HG03175 (cell line): ENCODE measurements at regions not wholly inside any gene's neighbourhood (a gene's known extent, or its start where the extent isn't known, plus 50 kb on each side); places are given as distances from the start of the nearest gene placed in this dataset.

Experiments used
- ATAC-seq: cut with Tn5 transposase; IDR thresholded peaks from one replicate; pipeline ENCODE4 v1.9.1; 2021; ENCODE audit warnings: mild to moderate bottlenecking, moderate library complexity; ENCODE audit not compliant: unreplicated experiment

DNA sequence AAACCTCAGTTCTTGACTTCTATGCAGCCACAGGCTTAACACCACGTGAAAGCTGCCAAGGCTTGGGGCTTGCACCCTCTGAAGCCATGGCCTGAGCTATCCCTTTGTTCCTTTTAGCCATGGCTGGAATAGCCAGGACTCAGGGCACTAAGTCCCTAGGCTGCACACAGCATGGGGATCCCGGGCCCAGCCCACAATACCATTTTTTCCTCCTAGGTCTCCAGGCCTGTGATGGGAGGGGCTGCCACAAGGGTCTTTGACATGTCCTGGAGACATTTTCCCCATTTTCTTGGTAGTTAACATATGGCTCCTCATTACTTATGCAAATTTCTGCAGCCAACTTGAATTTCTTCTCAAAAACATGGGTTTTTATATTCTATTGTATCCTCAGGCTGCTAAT is 619.1 kb downstream of the NYAP2 start:
- no peak for ATAC-seq

GRCh38 chr2:226017537-226017936 is 618.0 kb downstream of the NYAP2 start:
- ATAC-seq = no peak

- ATAC-seq = no peak
Measured at GRCh38 chr2:226017107-226017506, 617.6 kb downstream of the NYAP2 start.

DNA sequence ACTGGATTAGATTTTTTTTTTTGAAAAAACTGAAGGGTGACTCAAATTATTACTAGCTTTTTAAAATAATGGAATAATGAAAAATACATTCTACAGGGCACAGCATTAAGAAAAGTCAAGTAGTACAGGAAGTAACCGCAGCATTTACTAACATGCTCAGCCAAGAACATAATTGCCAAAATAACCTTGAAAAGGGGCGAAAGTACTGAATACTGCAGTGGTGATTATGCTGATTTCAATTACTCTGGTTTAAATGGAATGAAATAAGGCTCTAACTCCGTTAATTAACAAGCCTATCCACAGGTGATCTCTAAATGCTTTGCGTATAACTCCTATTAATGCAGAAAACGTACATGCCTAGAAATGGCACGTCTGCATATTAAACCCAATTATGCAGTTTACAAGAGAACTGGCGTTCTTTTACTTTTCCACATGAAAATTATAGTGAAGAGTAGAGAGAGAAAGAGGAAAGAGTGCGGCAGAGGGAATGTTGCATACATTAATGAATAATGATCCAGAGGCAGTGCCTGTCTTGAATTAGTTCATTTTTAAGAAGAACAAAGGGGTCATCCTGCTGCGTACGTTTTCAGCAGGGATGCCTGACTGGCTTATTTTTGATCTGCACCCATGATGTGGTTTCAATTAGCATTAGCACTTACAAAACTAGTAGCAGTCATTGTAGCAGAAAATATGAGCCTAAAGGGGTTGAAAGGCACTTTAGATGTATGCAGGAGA is 612.4 kb downstream of the NYAP2 start:
- ATAC-seq = no peak

DNA sequence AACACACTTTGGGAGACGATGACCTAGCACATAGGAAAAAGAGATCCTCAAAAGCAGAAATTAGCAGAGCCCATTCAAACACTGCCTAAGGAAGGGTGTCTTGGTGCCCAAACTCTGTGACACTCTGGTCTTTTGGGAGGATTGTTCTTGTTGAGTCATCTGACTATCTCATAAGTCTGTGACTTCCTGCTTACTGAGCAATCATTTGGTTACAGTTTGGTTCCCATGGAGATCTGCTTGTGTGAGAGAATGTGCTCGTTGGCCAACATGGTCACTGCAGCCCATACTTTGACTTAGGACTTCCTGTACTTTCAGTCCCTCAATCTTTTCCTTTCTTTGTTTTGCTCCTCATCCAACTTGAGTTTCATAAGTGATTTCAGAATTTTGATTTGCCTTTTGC is 602.9 kb downstream of the NYAP2 start:
- peak; percentile 63 for ATAC-seq

DNA sequence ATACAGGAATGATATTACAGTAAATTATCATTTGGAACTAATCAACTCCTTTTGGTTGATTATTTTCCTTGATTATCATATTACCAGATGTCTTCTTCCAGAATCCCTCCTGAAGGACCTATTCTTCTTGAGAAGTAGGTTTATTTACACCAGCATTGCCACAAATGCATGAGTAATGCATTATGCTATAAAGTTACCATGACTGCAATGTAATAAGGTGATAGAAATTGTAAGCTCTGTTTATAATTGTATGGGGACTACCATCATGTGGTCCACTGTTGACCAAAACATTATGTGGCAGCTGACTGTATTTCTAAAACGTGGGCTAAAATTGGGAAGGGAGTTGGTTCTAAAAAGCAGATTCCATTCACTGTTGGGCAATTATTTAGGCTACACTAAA is 602.2 kb downstream of the NYAP2 start:
- no peak for ATAC-seq

GRCh38 chr2:225999692-226000091 is 600.2 kb downstream of the NYAP2 start:
- no peak for ATAC-seq

DNA sequence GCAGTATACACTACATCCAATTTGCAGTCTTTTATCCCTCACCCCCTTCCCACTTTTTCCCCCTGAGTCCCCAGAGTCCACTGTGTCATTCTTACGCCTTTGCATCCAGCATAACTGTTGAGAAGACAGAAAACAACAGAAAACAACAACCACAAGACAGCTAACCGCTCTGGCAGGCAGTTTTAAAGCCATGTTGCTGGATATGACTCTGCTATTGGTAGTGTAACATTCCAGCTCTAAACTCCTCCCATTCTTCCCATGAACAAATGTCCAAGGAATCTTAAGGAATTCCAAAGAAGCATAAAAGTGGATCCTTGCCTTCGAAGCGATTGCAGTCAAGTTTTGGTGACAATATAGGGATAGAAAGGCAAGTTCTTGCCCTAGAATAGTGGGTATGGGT is 599.1 kb downstream of the NYAP2 start:
- ATAC-seq = no peak

DNA sequence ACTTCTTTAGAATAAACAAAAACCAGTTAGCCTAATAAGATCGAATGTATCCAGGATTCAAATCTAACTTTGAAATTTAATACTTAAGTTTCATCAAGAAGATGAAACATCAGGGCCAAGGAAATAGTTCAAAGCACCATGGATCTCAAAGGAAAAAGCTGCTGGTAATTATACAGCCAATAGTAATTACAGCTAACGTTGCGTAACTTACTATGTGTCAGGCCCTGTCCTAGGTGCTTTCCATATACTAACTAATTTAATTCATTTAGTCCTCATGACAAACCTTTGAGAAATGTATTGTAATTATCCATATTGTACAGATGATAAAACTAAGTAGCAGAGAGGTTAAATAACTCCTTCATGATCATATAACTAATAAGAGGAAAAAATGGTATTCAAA is 598.6 kb downstream of the NYAP2 start:
- ATAC-seq = no peak

- no peak for ATAC-seq
Measured at GRCh38 chr2:225996462-225996828, 596.9 kb downstream of the NYAP2 start.

- no peak for ATAC-seq
Measured at GRCh38 chr2:225995796-225996461, 596.4 kb downstream of the NYAP2 start.

- ATAC-seq = no peak
Measured at GRCh38 chr2:225994748-225995405, 595.4 kb downstream of the NYAP2 start.

GRCh38 chr2:225993430-225993829 is 593.9 kb downstream of the NYAP2 start:
- ATAC-seq = no peak

GRCh38 chr2:225989809-225990208 is 590.3 kb downstream of the NYAP2 start:
- ATAC-seq = no peak

- no peak for ATAC-seq
Measured at GRCh38 chr2:225980372-225980771, 580.9 kb downstream of the NYAP2 start.

DNA sequence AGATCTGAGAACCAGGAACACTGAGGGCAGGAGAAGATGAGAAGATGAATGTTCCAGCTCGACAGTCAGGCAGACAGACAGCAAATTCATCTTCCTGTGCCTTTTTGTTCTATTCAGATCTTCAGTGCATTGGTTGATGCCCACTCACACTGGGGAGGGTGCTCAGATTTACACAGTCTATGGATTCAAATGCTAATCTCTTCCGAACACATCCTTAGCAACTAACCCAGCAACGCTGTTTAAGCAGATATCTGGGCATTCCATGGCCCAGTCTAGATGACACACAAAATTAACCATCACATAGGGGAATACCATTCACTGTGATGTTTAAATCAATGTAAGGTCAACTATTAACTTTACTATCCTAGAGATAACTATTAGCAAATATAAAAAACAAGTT is 571.9 kb downstream of the NYAP2 start:
- ATAC-seq = no peak

DNA sequence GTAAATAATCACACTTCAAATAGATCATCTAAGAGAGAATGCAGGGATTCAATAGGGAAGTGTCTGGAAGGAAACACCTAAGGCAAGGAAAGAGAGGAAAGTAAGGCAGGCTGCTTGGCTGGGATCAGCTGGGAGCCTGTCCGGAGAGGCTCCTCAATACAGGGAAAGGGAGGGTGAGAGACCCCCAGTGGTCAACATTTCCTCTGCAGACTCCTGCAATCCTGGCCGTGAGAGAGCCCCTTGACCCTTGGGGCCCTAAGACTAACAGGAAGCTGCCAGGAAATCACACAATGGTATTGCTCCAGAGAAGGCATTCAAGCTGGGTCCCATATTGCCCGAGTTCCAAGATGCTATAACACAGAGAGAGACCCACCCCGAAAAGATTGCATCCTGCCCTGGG is 549.4 kb downstream of the NYAP2 start:
- ATAC-seq = no peak

GRCh38 chr2:225938991-225939390 is 539.5 kb downstream of the NYAP2 start:
- no peak for ATAC-seq

DNA sequence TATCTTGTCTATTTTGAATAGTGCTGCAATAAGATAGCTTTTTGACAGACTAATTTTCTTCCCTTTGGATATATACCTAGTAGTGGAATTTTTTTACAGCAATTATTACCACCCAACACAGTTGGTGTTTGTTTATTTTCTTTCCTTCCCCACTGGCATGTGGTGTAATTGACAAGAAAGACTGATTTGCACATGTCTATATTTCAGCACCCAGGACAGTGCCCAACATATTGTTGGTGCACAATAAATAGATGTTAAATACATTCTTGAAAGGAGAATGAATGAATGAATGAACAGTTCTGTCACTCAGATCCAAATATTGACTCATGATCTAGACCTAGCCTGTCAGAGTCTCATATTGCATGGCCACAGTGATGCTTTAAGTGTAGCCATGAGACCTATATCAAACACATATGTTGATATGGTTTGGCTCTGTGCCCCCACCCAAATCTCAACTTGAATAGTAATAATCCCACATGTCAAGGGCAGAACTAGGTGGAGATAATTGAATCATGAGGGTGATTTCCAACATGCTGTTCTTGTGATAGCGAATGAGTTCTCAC is 538.2 kb downstream of the NYAP2 start:
- no peak for ATAC-seq

DNA sequence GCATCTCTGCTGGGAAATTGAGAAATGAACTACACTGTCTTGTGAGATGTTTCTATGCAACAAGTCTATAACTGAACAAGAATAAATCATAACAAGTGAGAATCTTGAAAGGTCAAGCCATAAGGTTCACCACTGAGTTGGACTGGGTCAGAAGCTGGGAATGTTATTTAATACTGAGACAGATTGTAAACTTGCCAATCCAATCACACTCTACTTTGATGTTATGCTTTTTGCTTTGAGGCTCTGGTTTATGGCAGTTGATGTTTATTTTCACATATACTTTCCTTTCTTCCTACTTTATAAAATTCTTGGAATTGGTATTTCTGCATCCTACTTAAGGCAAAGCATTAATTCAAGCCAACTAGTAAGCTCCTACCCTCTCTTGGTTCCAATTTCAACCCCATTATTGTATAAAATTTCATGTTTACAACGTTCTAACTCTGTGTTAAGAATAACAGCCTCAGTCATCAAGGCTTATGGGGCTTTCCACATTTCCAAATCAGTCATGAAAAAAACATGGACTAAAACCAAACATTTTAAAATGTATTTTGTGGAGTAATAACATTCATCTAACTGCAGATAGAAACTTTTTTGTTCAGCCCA is 533.4 kb downstream of the NYAP2 start:
- ATAC-seq = no peak

GRCh38 chr2:225930687-225931086 is 531.2 kb downstream of the NYAP2 start:
- ATAC-seq = no peak
